NAMALWA (cell line): ENCODE measurements at regions not wholly inside any gene's neighbourhood (a gene's known extent, or its start where the extent isn't known, plus 50 kb on each side); places are given as distances from the start of the nearest gene placed in this dataset.
"Not testable (repeated sequence)": the region's sequence is repeated elsewhere in the genome, so short reads cannot be mapped to it uniquely, and the experiment has no call there.

ENCODE experiments used
- DNase-seq: peaks from one replicate; pipeline ENCODE4 v3.0.0-alpha.2; 2015; ENCODE audit warnings: low spot score

GRCh38 chr2:192773044-192773443, 578.3 kb upstream of the TMEFF2 start:
- no peak for DNase-seq

GRCh38 chr2:192749611-192750200, 555.0 kb upstream of the TMEFF2 start:
- DNase-seq, result peak; percentile 15

GRCh38 chr2:192741889-192742288, 547.2 kb upstream of the TMEFF2 start:
- no peak for DNase-seq

- DNase-seq, result no peak
These were observed 540.7 kb upstream of the TMEFF2 start for GRCh38 chr2:192735447-192735846.

- no peak for DNase-seq
These were observed 534.6 kb upstream of the TMEFF2 start for GRCh38 chr2:192729369-192729768.

GRCh38 chr2:192725991-192726390, 531.3 kb upstream of the TMEFF2 start:
- DNase-seq, result no peak

- DNase-seq, result no peak
These were observed 524.9 kb upstream of the TMEFF2 start for GRCh38 chr2:192719629-192720028.

GRCh38 chr2:192718340-192718739, 523.6 kb upstream of the TMEFF2 start:
- no peak for DNase-seq

GRCh38 chr2:192700934-192701333, 506.2 kb upstream of the TMEFF2 start:
- no peak for DNase-seq

- DNase-seq, result no peak
These were observed 503.1 kb upstream of the TMEFF2 start for GRCh38 chr2:192697880-192698279.

GRCh38 chr2:192696857-192697256, 502.1 kb upstream of the TMEFF2 start:
- DNase-seq, result no peak

GRCh38 chr2:192687015-192687414, 492.3 kb upstream of the TMEFF2 start:
- DNase-seq, result no peak

- not testable (repeated sequence) for DNase-seq
These were observed 487.8 kb upstream of the TMEFF2 start for GRCh38 chr2:192682511-192682910.

- no peak for DNase-seq
These were observed 480.9 kb upstream of the TMEFF2 start for GRCh38 chr2:192675681-192676080.

GRCh38 chr2:192669505-192670091, 474.9 kb upstream of the TMEFF2 start:
- DNase-seq, result peak; percentile 6

- not testable (repeated sequence) for DNase-seq
These were observed 465.8 kb upstream of the TMEFF2 start for GRCh38 chr2:192660555-192660954.

- DNase-seq, result no peak
These were observed 462.6 kb upstream of the TMEFF2 start for GRCh38 chr2:192657362-192657761.

- DNase-seq, result no peak
These were observed 461.2 kb upstream of the TMEFF2 start for GRCh38 chr2:192655916-192656315.

GRCh38 chr2:192645811-192646598, 451.3 kb upstream of the TMEFF2 start:
- no peak for DNase-seq

GRCh38 chr2:192634557-192634956, 439.8 kb upstream of the TMEFF2 start:
- no peak for DNase-seq

GRCh38 chr2:192628017-192628416, 433.3 kb upstream of the TMEFF2 start:
- DNase-seq, result no peak

- DNase-seq, result no peak
These were observed 420.4 kb upstream of the TMEFF2 start for GRCh38 chr2:192615105-192615504.

GRCh38 chr2:192604295-192604694, 409.6 kb upstream of the TMEFF2 start:
- no peak for DNase-seq
